ENCODE measurements at regions not wholly inside any gene's neighbourhood (a gene's known extent, or its start where the extent isn't known, plus 50 kb on each side); places are given as distances from the start of the nearest gene placed in this dataset.

DNA sequence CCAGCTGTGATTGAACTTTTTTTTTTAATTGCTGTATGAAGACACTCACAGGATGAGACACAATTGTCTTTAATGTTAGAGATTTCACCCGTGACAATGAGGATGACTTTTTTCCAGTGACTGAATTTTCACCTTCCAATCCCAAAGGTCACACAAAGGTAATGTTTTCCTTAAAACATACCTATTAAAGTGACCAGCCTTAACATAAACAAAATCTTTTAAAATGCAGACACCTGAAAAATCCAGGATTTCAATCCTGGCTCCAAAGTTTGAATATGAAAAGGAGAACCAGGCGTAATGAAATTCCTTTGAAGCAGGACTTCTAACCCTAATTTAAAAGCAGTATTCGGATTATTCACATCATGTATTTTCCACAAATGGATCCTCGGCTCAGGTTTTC, 647.7 kb downstream of the GATA3 start:
- Mint-ChIP-seq H3K4me1 (peaks cover 31% of the 10 kb centered on the region), H3K4me3 (no peak overlapping the region), H3K27ac (peak overlapping the region; percentile 47), H3K9me3 (peaks cover 24% of the 10 kb centered on the region), H3K27me3 (ENCODE audit: low read depth, poor library complexity) (peaks cover 3% of the 10 kb centered on the region), H3K36me3 (ENCODE audit: low read depth) (peaks cover 9% of the 10 kb centered on the region)
- TF ChIP-seq, protein P1, sequence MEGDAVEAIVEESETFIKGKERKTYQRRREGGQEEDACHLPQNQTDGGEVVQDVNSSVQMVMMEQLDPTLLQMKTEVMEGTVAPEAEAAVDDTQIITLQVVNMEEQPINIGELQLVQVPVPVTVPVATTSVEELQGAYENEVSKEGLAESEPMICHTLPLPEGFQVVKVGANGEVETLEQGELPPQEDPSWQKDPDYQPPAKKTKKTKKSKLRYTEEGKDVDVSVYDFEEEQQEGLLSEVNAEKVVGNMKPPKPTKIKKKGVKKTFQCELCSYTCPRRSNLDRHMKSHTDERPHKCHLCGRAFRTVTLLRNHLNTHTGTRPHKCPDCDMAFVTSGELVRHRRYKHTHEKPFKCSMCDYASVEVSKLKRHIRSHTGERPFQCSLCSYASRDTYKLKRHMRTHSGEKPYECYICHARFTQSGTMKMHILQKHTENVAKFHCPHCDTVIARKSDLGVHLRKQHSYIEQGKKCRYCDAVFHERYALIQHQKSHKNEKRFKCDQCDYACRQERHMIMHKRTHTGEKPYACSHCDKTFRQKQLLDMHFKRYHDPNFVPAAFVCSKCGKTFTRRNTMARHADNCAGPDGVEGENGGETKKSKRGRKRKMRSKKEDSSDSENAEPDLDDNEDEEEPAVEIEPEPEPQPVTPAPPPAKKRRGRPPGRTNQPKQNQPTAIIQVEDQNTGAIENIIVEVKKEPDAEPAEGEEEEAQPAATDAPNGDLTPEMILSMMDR (IDR thresholded peaks at IDR 0.05): no peak
- no peak for DNase-seq

DNA sequence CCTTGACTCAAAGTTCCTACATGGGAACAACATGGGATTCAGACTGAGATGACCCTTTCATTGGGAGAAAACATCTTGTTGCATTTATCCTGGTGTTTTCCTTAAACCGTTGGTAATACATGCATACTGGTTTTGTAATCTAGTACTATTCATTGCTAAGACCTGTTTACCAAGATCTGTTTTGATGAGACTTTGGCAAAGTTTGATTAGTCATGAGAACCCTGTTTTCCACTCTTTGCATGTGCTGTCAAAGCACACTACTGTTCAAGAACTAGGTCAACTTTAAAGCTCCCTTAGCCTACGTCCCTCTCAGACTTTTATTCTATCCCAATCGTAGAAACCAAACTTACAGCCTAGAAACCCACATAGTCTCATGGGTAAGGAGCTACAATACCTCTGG, 650.9 kb downstream of the GATA3 start:
- no peaks in the 10 kb centered on the region for H3K36me3 Mint-ChIP-seq (ENCODE audit: low read depth)

DNA sequence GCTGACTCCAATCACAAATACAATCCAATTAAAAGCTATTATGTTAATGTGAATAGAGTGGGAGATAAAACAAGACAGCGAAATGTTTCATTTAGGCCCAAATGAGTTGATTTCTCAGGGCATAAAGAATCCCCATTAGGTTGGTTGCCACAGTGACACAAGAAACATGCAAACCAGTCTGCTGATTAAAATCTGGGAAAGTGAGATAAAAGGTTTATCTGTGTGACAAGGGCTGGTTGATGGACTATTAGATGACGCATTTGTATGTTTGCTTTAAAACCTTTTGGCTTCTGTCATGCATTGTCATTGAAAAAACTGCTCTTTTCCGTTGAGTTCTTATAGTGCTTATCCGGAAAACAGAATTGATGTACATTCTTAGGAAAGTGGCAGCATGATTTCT, 658.2 kb downstream of the GATA3 start:
- TF ChIP-seq, protein P1 (IDR thresholded peaks at IDR 0.05): no peak

More for the DNA sequence above, 650.9 kb downstream of the GATA3 start:
- no peak overlapping the region for H3K4me3 Mint-ChIP-seq
- no peak overlapping the region for H3K27ac Mint-ChIP-seq
- H3K9me3 Mint-ChIP-seq: peaks cover 3% of the 10 kb centered on the region
- TF ChIP-seq, protein P1 (IDR thresholded peaks at IDR 0.05): no peak
- peaks cover 28% of the 10 kb centered on the region for H3K4me1 Mint-ChIP-seq
- peaks cover 6% of the 10 kb centered on the region for H3K27me3 Mint-ChIP-seq (ENCODE audit: low read depth, poor library complexity)
- DNase-seq: no peak

GRCh38 chr10:8719971-8720370, 665.5 kb downstream of the GATA3 start:
- TF ChIP-seq, protein P1 (IDR thresholded peaks at IDR 0.05): no peak
- peaks cover 14% of the 10 kb centered on the region for H3K4me1 Mint-ChIP-seq
- H3K4me3 Mint-ChIP-seq: no peak overlapping the region
- peaks cover 21% of the 10 kb centered on the region for H3K36me3 Mint-ChIP-seq (ENCODE audit: low read depth)
- H3K27ac Mint-ChIP-seq: no peak overlapping the region
- peaks cover 61% of the 10 kb centered on the region for H3K9me3 Mint-ChIP-seq
- peaks cover 10% of the 10 kb centered on the region for H3K27me3 Mint-ChIP-seq (ENCODE audit: low read depth, poor library complexity)
- DNase-seq: no peak

More for the DNA sequence above, 658.2 kb downstream of the GATA3 start:
- no peak overlapping the region for H3K4me3 Mint-ChIP-seq
- H3K4me1 Mint-ChIP-seq: no peaks in the 10 kb centered on the region
- H3K9me3 Mint-ChIP-seq: peaks cover 18% of the 10 kb centered on the region
- peaks cover 8% of the 10 kb centered on the region for H3K27me3 Mint-ChIP-seq (ENCODE audit: low read depth, poor library complexity)
- peaks cover 4% of the 10 kb centered on the region for H3K36me3 Mint-ChIP-seq (ENCODE audit: low read depth)
- DNase-seq: no peak
- no peak overlapping the region for H3K27ac Mint-ChIP-seq

GRCh38 chr10:8721650-8722049, 667.2 kb downstream of the GATA3 start:
- Mint-ChIP-seq H3K9me3 (peaks cover 55% of the 10 kb centered on the region), H3K4me1 (peaks cover 25% of the 10 kb centered on the region), H3K27me3 (ENCODE audit: low read depth, poor library complexity) (peaks cover 7% of the 10 kb centered on the region), H3K4me3 (no peak overlapping the region), H3K36me3 (ENCODE audit: low read depth) (peaks cover 16% of the 10 kb centered on the region), H3K27ac (peak overlapping the region; percentile 44)
- TF ChIP-seq, protein P1 (IDR thresholded peaks at IDR 0.05): no peak
- no peak for DNase-seq

DNA sequence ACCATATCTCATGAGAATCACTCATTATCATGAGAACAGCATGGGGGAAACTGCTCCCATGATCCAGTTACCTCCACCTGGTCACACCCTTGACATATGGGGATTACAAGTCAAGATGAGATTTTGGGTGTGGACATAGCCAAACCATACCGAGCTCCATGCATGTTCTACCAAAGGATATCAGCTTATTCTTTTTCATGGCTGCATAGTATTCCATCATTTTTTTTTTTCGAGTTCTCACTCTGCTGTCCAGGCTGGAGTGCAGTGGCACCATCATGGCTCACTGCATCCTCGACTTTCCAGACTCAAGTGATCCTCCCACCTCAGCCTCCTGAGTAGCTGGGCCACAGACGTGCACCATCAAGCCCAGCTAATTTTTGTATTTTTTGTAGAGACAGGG, 668.3 kb downstream of the GATA3 start:
- TF ChIP-seq, protein P1 (IDR thresholded peaks at IDR 0.05): no peak
- no peak for DNase-seq
- peaks cover 37% of the 10 kb centered on the region for H3K4me1 Mint-ChIP-seq
- peaks cover 47% of the 10 kb centered on the region for H3K9me3 Mint-ChIP-seq
- H3K27me3 Mint-ChIP-seq (ENCODE audit: low read depth, poor library complexity): peaks cover 7% of the 10 kb centered on the region
- H3K36me3 Mint-ChIP-seq (ENCODE audit: low read depth): peaks cover 16% of the 10 kb centered on the region
- H3K27ac Mint-ChIP-seq: no peak overlapping the region
- no peak overlapping the region for H3K4me3 Mint-ChIP-seq

Measured in nephron progenitor cell (in vitro differentiated cells).